ENCODE measurements at regions not wholly inside any gene's neighbourhood (a gene's known extent, or its start where the extent isn't known, plus 50 kb on each side); places are given as distances from the start of the nearest gene placed in this dataset.
"Not testable (repeated sequence)": the region's sequence is repeated elsewhere in the genome, so short reads cannot be mapped to it uniquely, and the experiment has no call there.

- DNase-seq (ENCODE audit: low spot score), result no peak
Measured at GRCh38 chr18:10351219-10351818, 103.1 kb upstream of the APCDD1 start.

GRCh38 chr18:10351858-10352257 lies 102.6 kb upstream of the APCDD1 start:
- DNase-seq (ENCODE audit: low spot score), result no peak

- DNase-seq (ENCODE audit: low spot score), result no peak
Measured at GRCh38 chr18:10352671-10353070, 101.8 kb upstream of the APCDD1 start.

- no peak for DNase-seq (ENCODE audit: low spot score)
Measured at GRCh38 chr18:10353791-10354190, 100.6 kb upstream of the APCDD1 start.

GRCh38 chr18:10354241-10354811 lies 100.1 kb upstream of the APCDD1 start:
- DNase-seq (ENCODE audit: low spot score), result no peak

- no peak for DNase-seq (ENCODE audit: low spot score)
Measured at GRCh38 chr18:10354890-10355289, 99.5 kb upstream of the APCDD1 start.

- DNase-seq (ENCODE audit: low spot score), result not testable (repeated sequence)
Measured at GRCh38 chr18:10356999-10357398, 97.4 kb upstream of the APCDD1 start.

GRCh38 chr18:10361660-10362059 lies 92.8 kb upstream of the APCDD1 start:
- DNase-seq (ENCODE audit: low spot score), result no peak

GRCh38 chr18:10365021-10365500 lies 89.4 kb upstream of the APCDD1 start:
- no peak for DNase-seq (ENCODE audit: low spot score)

- no peak for DNase-seq (ENCODE audit: low spot score)
Measured at GRCh38 chr18:10365901-10366300, 88.5 kb upstream of the APCDD1 start.

- no peak for DNase-seq (ENCODE audit: low spot score)
Measured at GRCh38 chr18:10367836-10368235, 86.6 kb upstream of the APCDD1 start.

GRCh38 chr18:10368456-10369453 lies 85.7 kb upstream of the APCDD1 start:
- DNase-seq (ENCODE audit: low spot score), result no peak

GRCh38 chr18:10370716-10371115 lies 83.7 kb upstream of the APCDD1 start:
- DNase-seq (ENCODE audit: low spot score), result no peak

GRCh38 chr18:10371165-10371564 lies 83.3 kb upstream of the APCDD1 start:
- DNase-seq (ENCODE audit: low spot score), result no peak

- no peak for DNase-seq (ENCODE audit: low spot score)
Measured at GRCh38 chr18:10374195-10374594, 80.2 kb upstream of the APCDD1 start.

- DNase-seq (ENCODE audit: low spot score), result no peak
Measured at GRCh38 chr18:10374636-10375293, 79.7 kb upstream of the APCDD1 start.

GRCh38 chr18:10376731-10377130 lies 77.7 kb upstream of the APCDD1 start:
- DNase-seq (ENCODE audit: low spot score), result no peak

- DNase-seq (ENCODE audit: low spot score), result no peak
Measured at GRCh38 chr18:10377956-10378355, 76.5 kb upstream of the APCDD1 start.

GRCh38 chr18:10378688-10379420 lies 75.6 kb upstream of the APCDD1 start:
- no peak for DNase-seq (ENCODE audit: low spot score)

- DNase-seq (ENCODE audit: low spot score), result no peak
Measured at GRCh38 chr18:10379522-10379921, 74.9 kb upstream of the APCDD1 start.

GRCh38 chr18:10381516-10381915 lies 72.9 kb upstream of the APCDD1 start:
- DNase-seq (ENCODE audit: low spot score), result no peak

All from HT-29 (cell line).